ENCODE measurements at regions not wholly inside any gene's neighbourhood (a gene's known extent, or its start where the extent isn't known, plus 50 kb on each side); places are given as distances from the start of the nearest gene placed in this dataset.
A peak's percentile ranks its signal among the peaks of the same experiment; 100 is the strongest.

DNA sequence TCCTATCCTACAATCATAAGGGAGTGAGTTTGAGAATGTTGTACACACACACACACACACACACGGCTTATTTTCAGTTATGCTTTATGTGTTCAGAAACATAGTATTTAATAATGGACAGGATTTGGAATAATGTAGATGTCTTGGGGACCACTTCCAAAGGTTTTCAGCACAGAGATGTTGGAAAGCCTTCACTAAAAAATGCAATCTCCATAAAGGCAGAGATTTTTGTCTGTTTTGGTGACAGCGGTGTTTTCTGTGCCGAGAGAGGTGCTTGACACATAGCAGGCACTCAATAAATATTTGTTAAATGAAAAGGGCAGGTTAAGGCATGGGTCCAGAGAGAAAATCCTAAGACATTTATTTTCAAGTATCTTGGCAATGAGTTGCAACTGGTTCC, 428.2 kb upstream of the RGMA start:
- DNase-seq, result no peak

DNA sequence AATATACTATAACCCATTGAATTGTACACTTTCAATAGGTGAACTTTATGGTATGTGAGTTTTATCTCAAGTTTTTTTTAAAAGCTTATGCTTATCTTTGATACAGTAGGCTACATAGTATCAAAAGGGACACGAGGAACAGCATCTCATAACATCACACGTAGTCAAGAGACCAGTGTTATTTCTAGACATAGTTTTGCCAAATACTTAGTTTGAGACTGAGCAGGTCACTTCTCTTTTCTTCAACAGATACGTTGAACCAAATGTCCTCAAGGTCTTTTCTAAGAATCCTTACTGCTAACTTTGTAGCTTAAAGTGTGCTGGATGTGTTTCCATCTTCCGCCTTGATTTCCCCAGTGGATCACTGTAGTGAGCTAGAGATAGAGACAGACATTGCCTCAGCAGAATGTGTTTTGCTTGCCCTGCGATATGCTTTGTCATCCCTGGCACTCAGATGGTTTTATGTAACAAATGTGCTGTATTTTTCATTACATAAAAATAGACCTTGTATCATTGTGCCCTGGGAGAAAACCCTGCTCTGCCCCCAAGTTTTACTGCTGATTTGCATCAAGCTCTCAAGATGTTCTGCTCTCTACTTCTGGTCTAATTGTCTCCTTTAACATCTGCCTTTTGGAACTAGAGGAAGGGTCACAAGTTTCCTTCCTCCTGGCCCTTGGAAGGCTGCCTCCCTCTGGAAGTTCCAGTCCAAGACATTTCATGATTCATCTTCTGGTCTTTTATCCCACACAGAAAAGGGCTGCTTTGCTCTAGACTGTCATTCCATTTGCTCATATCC, 426.4 kb upstream of the RGMA start:
- DNase-seq, result no peak

DNA sequence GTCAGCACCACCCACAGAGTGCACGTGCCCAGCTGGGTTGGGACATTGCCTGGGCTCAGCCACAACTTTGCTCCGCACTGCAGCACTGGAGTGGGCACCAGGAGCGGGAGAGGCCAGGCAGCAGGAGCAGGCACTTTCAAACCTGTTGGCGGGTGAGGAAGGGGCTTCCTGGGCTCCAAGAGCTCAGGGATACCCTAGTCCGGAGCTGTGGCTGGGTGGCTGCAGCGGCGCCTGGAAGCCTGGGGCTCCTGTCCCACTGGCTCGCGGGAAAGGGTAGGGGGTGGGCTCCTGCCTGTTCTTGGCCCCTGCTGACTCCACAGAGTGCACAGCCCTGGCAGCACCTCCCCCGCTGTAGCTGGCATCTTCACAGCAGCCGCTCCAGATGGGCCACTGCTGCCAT, 417.6 kb upstream of the RGMA start:
- no peak for DNase-seq

DNA sequence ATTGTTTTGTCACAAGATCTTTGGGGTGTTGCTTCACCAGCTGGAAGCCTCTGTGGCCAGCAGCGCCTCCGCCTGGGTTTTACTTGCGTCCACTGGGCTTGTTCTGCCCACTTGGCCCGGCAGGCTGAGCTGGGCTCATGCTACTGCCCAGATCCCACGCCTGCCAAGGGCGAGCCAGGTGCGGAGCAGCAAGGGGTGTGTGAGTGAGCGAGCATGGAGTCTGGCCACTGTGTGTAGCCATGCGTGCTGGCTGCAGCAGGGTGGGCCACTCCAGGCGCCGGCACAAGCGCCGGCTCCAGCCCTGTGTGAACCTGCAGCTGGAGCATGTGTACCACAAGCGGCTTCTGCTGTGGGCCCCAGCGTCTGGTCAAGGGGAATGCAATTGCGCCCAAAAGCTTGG, 416.5 kb upstream of the RGMA start:
- no peak for DNase-seq

DNA sequence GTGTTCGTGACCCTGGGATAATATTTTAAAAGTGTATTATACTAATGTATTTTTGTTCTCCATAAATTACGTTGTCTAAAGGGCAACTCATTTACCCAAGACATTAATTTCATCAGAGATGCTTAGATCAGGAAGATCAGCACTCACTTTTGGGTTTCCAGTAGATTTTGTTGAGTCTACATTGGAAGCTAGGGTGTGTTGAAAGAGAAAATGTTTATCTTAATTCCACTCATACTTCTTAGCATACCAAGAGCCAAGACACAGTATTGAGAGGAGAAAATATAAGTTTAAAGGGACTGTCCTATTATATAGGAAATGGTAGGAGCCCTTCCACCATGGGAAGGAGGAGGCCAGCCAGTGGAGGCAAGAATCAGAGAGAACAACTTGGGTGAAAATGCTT, 412.9 kb upstream of the RGMA start:
- DNase-seq, result no peak

DNA sequence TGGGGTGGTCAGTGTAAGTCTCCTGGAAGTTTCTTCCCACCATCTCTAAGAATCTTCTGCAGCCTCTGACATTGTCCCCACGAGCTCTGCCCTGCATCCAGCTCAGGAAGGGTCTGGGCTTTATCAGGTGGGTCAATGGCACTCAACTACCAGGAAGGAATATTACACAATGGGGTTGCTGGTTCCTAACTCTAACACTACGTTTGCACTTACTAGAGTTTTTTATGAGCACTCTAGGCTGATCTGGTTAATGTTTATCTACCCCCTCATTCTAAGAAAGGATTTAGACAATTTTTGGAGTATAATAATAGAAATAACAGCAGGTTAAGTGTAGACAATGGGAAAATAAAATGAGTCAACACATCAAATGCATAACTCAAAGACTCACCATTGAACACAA, 411.1 kb upstream of the RGMA start:
- no peak for DNase-seq

DNA sequence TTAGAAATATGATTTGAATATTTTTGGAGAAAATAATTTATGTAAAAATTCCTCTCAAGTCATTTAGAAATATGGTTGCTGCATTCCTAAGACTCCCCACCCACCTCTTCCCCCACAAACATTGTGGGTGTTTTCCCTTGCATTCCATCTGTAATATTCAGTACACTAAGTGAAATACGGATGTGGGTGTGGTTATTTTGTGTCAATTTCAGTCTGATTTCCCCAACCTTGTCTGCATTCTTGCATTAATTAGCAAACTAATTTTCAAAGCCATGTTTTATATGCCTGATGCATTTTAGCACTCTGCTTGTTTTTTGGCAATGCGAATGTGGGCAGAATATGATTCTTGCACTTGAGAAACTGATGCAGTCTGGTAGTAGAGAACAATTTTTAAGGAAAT, 408.3 kb upstream of the RGMA start:
- no peak for DNase-seq

DNA sequence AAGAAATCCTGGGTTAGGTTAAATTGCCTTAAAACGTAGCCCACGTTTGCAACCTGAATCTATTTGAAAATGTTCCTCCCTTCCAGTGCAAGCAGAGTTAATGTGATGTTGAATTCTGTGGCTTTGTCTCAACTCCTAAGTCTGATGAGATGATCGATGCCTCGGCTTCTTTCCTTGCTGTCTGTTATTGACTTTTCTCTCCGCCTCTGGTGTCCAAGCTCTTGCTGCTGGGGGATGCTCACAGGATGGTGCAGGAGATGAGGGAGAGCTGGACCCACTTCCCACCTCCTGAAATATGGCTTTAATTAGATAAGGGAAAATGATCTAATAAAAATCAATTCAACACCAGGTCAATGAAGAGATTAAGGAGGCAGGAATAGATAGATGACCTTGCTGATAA, 407.9 kb upstream of the RGMA start:
- no peak for DNase-seq

DNA sequence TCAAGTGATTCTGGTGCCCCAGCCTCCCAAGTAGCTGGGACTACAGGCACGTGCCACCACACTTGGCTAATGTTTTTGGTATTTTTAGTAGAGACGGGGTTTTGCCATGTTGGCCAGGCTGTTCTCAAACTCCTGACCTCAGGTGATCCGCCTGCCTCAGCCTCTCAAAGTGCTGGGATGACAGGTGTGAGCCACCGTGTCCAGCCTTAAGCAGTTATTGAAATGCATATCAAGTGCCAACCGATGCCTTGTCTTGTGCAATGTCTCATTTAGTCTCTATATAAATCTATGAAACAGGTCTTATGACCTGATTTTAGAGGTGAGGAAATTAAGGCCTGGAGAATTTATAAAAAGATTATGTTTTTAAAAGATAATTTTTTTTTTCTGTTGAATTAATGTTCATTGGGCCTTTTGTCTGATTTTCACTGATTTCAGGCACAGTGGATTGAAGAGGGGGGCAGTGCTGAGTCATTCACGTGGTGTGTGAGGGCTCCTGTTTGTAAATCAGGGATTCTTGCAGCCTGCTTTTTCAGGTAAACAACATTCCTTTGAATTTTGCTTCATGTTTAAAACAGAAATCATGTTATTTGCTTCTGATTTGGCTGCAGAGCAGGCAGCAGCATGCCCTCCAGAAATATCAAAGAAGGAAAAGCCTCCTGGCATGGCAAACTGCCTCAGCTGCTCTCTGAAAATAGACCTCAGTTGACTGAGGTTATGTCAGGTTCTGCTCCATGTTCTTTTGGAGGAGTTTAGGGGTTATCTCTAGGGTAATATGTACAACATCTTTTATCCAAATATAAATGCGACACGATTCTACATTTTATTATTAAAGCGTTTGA, 407.0 kb upstream of the RGMA start:
- DNase-seq, result no peak

DNA sequence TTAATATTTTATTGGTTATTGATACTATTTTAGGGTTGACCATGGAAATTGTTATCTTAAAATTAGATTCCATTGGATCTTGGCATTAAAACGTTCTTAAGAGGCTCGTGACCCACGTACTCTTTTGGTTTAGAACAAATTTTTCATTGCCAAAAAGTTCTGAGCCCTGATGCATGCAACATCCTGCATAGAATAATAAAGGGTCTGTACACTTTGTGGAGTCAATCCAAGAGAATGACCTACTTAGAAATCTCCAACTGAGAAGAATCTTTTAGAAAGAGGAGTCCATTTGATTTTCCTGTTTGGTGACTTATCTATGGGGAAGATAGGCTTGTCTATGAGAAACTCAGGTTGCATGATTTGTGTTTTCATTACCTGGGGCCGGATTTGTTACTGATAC, 404.2 kb upstream of the RGMA start:
- no peak for DNase-seq

DNA sequence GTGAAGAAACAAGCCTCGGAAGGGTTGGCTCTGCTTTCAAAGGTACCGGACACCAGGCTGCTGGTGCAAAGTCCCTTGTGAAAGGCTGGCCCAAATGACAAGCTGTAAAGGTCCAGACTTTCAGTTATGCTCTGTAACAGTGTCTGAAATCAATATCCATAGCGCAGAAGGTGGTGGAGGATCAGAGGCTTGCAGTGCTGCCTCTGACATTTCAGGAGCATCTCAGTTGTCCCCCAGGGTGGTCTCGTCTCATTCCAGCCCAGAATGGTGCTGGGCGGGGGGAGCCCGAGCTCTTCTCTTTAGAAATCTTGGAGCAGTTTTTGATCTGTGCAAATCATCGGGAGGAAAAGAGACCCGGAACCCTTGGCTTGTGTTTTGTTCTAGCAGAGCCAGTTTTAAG, 402.3 kb upstream of the RGMA start:
- no peak for DNase-seq

DNA sequence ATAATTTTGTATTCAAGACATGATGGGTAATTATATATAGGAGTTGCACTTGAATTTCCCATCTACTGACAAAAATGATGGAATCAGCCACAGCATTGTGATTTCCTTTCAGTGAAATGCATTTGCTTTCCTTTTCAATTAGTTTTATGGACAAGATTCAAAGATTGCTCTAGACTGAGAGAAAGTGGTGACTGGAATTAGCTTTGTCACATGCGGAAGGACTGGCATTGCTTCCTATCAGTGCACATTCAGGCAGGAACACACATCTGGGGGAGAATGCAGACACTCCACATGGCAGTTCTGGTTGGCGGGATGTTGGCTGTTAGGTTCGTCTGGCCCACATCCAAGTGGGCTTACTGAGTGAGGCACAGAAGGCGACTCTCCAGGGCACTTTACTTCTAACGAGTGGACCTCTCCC, 399.3 kb upstream of the RGMA start:
- DNase-seq, result no peak

DNA sequence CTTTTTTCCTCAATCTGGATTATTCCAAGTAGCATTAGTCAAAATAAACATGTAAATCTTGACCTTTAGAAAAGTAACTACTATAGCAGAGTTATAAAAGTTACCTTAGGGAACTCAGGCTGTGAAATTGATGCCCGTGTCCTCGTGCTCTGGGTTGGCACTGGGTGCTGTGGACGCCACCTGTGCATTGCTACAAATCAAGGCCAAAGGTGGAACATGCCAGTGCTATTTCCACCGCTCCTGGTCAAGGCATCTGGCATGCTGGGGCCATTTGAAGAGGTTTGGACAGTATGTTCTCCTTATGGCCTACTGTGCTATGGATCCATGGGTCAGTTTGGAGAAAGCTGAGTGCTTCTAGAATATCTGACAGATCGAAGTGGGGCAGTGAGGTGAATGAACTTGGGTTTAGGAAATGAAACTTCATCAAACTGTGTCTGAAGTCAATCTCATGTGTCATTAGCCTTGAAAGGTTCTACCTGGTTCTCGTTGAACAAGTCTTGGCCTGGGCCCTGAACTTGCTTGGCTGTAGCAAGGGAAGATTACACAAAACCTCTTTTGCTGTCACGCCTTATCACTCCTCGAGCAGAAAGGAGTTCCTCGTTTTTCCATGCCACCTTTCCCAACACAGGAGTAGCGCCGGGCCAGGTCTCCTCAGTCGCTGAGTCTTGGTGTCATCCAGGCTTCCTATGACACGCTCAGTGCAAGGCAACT, 397.6 kb upstream of the RGMA start:
- no peak for DNase-seq

DNA sequence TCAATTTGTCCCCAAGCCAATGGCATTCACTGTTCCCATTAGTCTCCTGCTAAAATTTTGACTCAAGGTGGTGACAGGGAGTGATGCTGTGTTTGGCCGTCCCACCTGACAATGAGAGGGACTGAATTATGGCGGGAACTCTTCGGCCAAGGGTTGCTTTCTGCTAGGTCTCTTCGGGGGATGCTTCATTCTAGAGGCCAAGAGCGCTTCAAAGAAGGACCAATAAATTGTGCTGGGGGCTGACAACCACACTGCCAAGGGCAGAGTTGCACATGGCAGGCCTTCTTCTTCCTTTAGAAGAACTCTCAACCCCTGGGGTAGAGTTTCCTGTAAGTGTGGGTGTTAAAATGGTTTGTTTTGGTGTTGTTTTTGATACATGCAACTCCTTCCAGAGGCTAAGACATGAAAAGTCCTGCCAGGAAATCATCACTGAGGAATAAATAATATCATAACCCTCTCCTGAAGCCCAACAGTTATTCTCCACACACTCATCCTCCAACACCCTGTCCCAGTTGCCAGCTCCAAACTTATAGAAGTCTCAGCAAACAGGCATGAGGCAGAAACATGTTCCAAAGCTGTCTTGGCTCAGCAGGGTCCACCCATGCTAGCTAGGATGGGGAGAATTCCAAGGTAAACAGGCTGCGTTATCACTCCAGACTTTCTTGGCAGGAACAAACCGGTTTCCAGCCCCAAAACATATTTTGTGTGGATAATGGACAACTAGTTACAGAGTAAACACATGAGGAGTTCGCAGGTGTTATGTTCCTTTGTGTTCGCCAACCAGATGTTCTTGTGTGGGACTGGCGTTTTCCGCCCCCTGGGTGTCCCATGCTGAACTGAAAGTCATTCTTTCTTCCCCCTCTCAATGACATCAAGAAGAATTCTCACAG, 396.7 kb upstream of the RGMA start:
- peak; percentile 59 for DNase-seq

DNA sequence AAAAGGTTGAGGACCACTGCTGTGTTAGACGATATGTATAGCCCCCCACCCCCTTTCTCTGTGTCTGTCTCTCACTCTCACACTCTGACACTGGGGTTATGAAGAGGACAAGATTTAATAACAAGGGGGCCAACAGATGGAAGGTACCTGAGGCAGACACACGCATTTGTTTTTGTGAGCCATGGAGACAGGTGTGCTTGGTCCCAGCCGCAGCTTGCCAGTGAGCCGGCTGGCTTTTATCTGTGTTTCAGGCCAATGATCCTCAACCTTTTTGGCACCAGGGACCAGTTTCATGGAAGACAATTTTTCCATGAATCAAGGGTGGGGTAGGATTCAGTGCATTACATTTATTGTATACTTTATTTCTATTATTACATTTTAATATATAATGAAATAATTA, 394.9 kb upstream of the RGMA start:
- no peak for DNase-seq

DNA sequence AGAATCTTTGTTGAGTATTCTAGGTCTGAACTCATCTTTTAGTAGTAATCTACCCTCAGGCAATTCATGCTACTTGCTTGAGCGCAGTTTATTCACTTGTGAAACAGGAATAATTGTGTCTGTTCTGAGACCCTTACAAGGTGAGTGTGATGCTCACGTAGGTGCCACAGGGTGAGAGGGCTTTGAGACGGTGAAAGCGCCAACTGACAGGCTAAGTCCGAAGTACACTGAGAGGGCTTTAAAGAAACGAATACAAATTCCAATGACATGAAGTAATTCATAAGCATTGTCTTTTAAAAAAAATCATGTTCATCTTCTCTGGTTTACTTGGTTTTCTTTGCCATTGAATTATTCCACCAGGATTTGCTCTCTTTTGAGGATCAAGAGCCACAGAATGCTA, 393.7 kb upstream of the RGMA start:
- no peak for DNase-seq

DNA sequence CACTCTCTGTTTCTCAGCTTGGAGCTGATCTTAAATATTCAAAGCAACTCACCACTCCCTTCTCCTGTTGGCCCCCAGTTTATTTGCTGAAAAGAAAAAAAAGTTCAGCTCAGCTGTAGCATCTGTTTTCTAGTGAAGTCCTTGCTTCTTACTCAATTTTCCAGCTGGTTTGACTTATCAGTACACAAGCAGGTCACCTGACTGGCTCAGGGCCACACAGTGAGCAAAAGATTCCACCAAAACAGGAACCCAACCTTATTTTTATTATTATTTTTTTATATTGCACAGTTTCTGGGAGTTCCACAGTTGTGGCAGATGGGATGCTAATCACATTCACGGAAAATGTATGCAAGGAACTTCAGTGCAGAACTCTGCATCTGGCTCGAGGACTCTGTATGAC, 390.7 kb upstream of the RGMA start:
- peak; percentile 39 for DNase-seq

DNA sequence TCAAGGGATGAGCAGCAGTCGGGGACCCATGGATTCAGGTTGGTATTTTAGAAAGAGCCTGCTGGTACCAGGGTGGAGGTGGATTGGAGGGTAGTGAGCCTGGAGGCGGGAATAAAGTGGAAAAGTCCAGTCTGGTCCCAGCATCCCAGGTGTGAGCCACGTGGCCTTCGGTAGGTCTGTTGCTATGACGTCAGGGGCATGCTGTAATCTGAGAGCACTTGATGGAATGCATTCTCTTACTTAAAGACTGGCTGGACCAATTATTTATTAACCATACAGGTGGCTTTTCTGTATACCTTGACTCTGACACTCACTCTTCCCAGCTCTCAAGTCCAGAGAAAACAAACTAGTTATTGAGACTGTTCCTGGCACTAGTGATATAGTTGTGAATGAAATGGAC, 389.9 kb upstream of the RGMA start:
- no peak for DNase-seq

DNA sequence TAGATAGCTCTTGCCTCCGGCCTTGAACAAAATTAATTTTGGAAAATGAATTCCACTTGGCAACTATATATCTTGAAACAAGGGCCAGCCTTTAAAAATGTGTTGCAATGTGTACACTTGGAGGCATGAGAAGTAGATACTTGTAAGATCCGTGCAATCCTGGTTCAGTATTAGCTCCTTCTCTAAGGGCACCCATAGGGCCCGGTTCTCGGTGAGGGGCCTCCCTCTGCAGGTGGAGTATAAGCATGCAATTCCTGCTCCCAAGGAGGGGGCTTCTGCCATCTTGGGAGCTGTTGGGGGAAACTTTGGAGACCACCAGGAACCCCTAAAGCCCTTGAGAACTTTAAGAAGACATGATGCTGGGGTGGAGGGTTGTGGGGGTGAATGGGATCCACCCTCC, 388.7 kb upstream of the RGMA start:
- DNase-seq, result no peak

DNA sequence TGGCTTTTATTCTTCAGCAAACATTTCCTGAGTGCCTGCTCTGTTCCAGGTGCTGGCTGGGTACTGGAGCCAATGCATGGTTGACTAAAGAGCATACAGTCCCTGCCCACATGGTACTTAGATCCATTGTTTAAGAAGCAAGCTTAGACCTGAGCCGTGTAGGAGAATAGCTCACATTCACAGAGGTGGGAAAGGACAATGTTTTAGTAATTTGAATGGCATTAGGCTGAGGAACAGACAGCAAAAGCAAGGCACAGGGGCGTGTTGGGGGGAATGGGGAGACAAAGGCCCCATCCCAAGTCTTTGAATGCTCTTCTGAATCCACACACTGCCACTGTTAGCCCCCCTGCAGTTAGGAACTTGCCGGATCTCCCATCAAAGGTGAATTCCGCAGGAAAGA, 388.2 kb upstream of the RGMA start:
- DNase-seq, result no peak

DNA sequence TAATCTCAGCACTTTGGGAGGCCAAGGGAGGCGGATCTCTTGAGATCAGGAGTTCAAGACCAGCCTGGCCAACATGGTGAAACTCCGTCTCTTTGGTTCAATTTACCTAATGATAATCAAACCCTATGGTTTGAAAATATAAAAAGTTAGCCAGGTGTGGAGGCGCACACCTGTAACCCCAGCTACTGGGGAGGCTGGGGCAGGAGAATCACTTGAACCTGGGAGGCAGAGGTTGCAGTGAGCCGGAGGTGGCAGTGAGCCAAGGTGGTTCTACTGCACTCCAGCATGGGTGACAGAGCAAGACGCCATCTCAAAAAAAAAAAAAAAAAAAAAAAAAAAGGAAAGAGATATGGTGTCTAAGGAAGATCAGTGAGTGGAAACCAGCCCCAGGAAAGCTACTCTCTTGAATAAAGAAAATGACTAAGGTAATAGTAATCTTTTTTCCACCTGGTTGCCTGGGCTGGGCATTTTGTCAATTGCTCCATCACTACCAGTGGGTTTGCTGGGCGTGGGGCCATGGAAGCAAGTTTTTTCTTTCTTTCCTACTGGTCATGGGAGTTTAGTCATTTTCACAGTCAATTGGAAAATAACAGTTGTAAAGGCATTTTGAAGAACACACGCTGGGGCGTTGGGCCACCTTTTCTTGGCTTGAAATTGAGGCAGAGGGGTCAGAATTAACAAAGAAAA, 387.6 kb upstream of the RGMA start:
- no peak for DNase-seq

DNA sequence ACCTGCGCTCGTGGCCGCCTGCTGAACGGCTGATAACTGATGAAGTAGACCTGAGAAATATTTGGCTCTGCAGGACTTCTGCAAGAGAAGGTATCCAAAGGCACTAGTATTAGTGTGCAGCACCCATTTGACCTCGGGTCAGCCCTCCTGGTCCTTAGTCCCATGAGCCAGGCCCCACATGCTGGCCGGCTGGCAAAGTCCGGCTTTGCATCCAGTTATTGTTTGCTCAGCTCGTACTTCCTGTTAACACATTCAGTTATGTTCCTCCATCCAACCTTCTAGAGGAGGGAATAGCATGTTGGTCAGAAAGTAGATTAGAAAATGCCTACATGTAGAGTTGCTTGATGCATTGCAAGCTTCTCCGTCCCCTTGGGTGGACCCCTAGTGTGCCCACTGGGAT, 385.7 kb upstream of the RGMA start:
- no peak for DNase-seq
